Activated CD4-positive, alpha-beta T cell treated with anti-CD3 and anti-CD28 coated beads, Interleukin-2, Interleukin-6, amounts not matched to agents 100 ng/mL and 50 ng/mL, durations not matched to agents 16 hours and 8 hours (primary cell): ENCODE measurements at regions not wholly inside any gene's neighbourhood (a gene's known extent, or its start where the extent isn't known, plus 50 kb on each side); places are given as distances from the start of the nearest gene placed in this dataset.
A peak's percentile ranks its signal among the peaks of the same experiment; 100 is the strongest.
"Not testable (repeated sequence)": the region's sequence is repeated elsewhere in the genome, so short reads cannot be mapped to it uniquely, and the experiment has no call there.

Experiments used
- DNase-seq: peaks from one replicate; pipeline ENCODE4 v3.0.0-alpha.2; 2020

- not testable (repeated sequence) for DNase-seq
These were observed 456.0 kb downstream of the SEMA3D start for GRCh38 chr7:84730864-84731263.

- DNase-seq = no peak
These were observed 457.6 kb downstream of the SEMA3D start for GRCh38 chr7:84729284-84729683.

DNA sequence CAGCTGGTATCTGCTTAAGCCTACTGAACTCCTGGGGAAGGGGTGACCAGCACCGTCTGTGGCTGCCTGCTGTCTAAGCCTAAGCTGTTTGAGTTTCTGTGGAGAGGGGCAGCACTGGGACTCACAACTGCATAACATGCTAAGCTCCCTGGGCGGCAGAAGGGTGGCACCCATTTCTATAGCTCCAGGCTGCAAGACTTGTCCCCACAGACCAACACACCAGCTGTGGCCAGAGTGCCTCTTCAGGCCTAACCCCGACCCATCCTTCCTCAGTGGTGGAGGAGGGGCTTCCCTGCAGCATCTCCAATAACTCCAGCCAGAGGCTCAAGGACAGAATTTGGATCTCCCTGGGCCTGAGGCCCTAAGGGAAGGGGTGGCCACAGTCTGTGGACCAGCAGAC is 464.1 kb downstream of the SEMA3D start:
- no peak for DNase-seq

DNA sequence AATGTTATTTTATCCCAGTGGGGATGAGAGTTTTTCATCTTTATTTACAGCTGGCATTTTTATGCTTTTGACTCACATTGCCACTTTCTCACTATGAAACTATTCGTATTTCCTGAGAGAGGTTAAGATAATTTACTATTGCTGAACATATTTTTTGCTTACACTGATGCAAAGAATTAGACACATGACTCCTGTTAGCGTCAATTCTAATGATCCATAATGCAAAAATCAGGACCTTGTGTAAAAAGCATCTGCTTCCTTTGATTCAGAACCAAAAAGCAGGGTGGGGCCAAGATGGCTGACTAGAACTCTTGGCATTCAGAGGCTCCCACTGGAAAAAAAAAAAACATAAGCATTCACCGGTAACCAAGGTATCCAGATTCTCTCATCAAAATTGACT is 464.8 kb downstream of the SEMA3D start:
- no peak for DNase-seq

DNA sequence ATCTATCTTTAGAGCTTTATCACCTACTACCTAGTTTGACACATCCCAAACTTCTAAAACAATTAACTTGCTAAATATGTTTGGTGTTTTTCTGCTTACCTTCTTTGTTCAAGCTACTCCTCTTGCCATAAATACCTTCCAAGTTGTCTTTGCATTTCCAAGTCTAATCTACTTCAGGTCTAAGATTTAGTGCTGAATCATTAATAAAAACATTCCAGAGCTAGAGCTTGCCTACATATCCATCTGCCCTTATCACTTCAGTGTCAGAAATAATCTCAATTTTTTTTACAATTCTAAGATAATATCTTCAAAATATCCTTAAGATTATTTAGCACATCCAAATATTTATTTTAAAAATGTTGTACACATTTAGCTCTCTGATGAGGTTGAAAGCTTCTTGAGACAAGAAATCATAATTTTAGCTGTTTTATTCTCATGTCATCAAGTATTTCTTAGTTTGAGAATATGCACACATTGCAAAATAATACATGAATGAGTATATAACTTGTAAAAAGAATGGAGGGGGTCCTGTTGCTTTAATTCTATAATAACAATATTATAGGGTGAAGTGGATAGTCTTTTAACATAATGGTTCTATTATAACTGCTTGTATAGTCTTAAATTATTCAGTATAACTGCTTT is 466.3 kb downstream of the SEMA3D start:
- no peak for DNase-seq

DNA sequence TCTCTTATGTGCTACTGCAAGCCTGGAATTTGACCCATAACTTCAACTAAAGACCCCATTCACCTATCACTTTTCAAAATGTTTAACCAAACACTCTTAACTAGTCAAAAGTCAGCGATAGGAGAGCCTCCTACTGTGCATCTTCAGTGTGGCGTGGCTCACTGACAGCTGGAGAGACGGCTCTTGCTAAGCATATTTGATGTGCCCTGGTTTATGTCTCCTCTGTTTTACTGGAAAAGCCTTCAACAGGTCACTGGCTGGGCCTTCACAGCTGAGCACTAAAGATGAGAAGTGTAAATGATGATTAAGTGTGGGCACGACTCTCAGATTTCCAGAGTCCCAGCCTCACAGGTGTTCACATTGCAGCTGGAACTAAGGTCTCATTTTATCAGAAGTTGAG is 472.1 kb downstream of the SEMA3D start:
- DNase-seq = no peak

GRCh38 chr7:84712374-84713121 is 474.3 kb downstream of the SEMA3D start:
- DNase-seq = no peak

DNA sequence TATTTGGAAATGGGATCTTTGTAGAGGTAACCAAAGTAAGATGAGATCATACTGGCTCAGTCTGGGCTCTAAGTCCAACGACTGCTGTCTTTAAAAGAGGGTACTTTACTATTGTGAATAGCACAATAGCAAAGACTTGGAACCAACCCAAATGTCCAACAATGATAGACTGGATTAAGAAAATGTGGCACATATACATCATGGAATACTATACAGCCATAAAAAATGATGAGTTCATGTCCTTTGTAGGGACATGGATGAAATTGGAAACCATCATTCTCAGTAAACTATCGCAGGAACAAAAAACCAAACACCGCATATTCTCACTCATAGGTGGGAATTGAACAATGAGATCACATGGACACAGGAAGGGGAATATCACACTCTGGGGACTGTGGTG is 476.3 kb downstream of the SEMA3D start:
- DNase-seq = not testable (repeated sequence)

DNA sequence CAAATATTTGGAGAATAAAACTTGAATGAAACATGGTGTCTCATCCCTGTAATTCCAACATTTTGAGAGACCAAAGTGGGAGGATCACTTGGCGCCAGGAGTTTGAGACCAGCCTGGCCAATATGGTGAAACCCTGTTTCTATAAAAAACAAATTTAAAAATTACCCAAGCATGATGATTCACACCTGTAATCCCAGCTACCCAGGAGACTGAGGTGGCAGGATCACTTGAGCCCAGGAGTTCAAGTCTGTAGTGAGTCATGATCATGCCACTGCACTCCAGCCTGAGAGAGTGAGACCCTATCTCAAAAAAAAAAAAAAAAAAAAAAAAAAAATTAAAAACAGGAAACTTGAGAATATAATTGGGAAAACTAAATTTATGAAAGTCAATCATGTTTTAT is 481.1 kb downstream of the SEMA3D start:
- DNase-seq = no peak

DNA sequence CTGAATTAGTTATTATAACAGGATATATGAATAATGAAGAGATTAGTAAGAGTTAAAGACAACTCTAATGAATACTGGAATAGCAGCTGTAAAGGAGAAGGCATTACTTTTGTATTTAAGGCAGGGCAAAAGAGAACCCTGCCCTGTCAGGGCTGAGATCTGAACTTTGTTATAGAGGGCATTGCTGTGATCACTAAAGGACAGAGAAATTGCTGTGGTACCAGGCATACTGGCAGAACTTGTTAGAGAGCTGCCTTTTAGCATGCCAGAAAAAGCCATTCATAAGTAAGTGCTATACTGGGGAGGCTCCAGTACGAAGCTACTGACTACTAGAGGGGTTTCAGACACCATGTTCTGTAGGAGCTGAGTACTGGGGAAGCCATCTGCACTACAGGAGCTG is 481.8 kb downstream of the SEMA3D start:
- DNase-seq = no peak

DNA sequence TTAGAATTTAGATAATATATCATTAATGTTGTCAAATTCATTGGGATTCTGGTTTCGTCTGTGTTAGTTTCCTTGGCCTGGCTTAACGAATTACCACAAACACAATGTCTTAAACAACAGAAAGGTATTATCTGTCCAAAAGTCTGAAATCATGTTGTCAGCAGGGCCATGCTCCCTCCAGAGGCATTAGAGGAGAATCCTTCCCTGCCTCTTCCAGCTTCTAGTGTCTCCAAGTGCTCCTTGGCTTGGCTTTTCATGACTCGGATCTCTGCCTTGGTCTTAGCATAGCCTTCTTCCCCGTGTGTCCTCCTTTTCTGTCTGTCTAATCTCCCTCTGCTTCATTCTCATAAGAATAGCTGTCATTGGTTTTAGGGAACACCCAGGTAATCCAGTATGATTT is 482.5 kb downstream of the SEMA3D start:
- no peak for DNase-seq

DNA sequence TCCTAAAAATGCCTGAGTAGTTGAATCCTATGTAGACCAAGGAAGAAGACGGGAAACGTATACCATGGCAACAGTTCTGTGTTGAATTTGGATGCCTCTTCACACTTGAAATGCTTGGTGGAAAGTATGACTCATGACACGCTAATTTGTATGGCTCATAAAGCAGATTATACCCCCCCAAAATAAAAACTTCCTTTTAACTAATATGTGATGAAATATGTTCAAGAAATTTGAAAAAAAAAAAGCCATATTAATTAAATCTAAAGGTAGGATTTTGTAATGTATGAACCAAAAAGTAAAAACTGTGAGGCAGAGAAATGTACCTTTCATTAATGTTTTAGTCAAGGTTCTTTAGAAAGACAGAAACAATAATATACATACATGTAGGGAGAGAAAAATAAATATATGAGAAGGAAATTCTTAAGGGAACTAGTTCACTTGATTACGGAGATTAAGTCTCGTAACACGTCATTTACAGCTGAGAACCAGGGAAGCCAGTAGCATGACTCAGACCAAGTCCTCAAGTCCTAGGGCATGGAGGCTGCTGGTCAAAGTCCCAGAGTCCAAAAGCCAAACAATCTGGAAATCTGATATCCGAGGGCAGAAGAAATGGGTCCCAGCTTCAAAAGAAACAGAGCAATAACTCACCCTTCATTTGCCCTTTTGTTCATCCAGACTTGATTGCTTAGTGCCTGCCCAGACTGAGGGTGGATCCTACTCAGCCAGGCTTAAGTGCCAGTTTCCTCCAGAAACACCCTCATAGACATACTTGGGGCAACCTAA is 485.1 kb downstream of the SEMA3D start:
- no peak for DNase-seq

- DNase-seq = no peak
These were observed 486.1 kb downstream of the SEMA3D start for GRCh38 chr7:84700563-84701370.

GRCh38 chr7:84697506-84697905 is 489.4 kb downstream of the SEMA3D start:
- DNase-seq = no peak

- DNase-seq = no peak
These were observed 493.4 kb downstream of the SEMA3D start for GRCh38 chr7:84693483-84693882.

GRCh38 chr7:84688671-84689070 is 494.1 kb upstream of the SEMA3A start:
- no peak for DNase-seq

DNA sequence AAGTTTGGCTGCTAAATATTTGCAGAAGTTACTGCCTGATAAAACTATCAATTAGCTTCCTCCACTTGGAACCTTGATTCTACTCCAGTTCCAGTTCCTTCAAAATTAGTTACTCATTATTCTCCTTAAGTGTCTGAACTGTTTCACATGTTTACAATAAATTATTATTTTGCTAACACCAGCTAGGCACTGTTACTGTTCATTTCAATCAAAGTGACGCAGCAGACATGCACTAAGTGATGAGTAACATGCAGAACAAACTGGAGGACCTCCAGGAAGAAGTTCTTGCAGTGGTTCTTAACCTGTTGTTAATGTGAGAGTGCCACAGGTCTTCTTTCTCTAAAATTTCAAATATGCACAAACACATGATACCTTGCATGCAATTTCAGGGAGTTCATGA is 491.8 kb upstream of the SEMA3A start:
- no peak for DNase-seq

- no peak for DNase-seq
These were observed 490.4 kb upstream of the SEMA3A start for GRCh38 chr7:84684836-84685480.

DNA sequence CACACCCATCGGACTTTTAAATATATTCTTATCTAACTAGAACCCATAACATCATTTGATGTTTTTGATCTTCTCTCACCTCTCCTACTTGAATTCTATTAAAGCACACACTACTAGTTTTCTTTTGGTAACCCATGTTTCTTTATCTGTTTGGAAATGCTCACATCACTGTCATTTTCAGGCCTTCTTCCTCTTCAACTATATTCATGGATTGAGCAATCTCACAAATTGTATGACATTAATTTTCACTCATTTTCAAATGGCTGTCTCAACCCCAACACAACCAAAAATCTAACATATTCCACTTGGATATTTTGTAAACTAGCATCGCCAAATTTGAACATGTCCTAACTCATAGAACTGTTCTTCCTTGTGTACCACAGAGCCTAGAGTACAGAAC is 488.0 kb upstream of the SEMA3A start:
- DNase-seq = no peak

GRCh38 chr7:84678841-84679240 is 484.3 kb upstream of the SEMA3A start:
- DNase-seq = no peak

DNA sequence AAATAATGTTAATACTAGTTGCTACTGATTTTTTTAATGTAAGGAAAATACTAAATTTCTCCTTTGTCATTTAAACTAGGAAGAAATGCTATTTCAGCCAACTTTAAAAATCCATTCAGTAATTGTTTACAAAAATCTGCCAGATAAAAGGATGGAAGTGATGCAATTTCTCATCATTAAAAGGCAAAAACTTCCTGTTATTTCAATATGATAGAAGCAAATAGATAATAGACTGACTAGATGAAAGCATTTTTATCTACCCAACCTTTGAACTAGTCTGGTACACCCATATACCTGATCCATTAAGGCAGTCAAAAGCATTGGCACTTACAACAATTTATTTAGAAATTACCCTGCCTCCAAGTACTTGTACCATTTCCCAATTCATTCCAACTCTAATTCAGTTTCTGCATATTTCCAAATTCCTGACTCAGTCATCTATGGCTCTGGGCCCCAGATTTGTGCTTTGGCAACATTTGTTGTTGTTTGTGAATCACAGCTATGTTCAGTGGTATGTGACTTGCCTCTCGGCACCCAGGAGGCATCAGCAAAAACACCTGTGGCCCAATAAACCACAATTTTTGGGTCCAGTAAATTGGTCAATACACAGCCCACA is 482.6 kb upstream of the SEMA3A start:
- DNase-seq = no peak

DNA sequence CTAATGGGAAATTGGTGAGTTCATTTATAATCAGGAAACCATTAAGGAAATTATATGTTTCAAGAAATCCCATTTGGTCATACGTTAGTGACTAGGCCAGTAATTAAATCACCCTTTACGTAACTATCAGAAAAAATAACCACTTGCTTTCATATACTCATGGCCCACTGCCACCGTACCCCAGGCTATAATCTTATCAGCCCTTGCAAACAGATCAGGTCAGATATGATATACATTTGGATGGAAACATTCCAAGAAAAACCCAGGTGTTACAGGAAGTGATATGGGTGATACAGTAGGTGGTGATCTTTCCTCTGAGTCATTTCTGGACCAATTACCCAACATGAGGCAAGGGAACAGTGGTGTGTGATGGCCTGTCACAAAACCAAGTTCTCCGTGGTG is 481.0 kb upstream of the SEMA3A start:
- DNase-seq = peak; percentile 56
